IMR-90 (cell line): ENCODE measurements at regions not wholly inside any gene's neighbourhood (a gene's known extent, or its start where the extent isn't known, plus 50 kb on each side); places are given as distances from the start of the nearest gene placed in this dataset.

Experiments
- ATAC-seq: fragments of 200-7000 bp; cut with Tn5 transposase; 2 replicates; pipeline ENCODE4 v1.9.1; 2020; ENCODE audit warnings: low read depth, mild to moderate bottlenecking, moderate library complexity
- BruUV-seq: library from RNA; stranded (reverse); fragments of 400-500 nt; replicated peaks from 2 replicates; lab custom pipeline; 2021; lab: Mats Ljungman, UMichigan
- CTCF ChIA-PET: fragments of 300-600 bp; formaldehyde crosslinking; extraction: SDS; loops from one replicate; lab custom pipeline; 2021; ENCODE audit warnings: antibody characterized with exemption; lab: Yijun Ruan, JAX
- POLR2A ChIA-PET: fragments of 300-600 bp; sonication (Branson Sonifier 250); formaldehyde crosslinking; loops from one replicate; lab custom pipeline; 2022; ENCODE audit warnings: antibody characterized with exemption; ENCODE audit not compliant: unreplicated experiment; lab: Charles Lee
- DNase-seq: peaks from one replicate; pipeline ENCODE4 v3.0.0; 2013
- H2AFZ ChIP-seq: replicated peaks from 2 replicates; pipeline ENCODE3; 2013; ENCODE audit warnings: low read length, mild to moderate bottlenecking; ENCODE audit not compliant: poor library complexity
- H2AK5ac ChIP-seq: 2 replicates; pipeline ENCODE4 v1.6.1; 2013; ENCODE audit warnings: low read depth, low read length, inconsistent platforms
- H2AK9ac ChIP-seq: replicated peaks from 2 replicates; pipeline ENCODE3; 2013; ENCODE audit warnings: mild to moderate bottlenecking, low read depth, low read length, moderate library complexity; ENCODE audit not compliant: poor library complexity
- H2BK120ac ChIP-seq: 2 replicates; pipeline ENCODE4 v1.6.1; 2013; ENCODE audit warnings: low read depth, low read length, inconsistent platforms
- H2BK15ac ChIP-seq: 3 replicates; pipeline ENCODE4 v1.6.1; 2013; ENCODE audit warnings: low read depth, low read length, inconsistent platforms
- H2BK20ac ChIP-seq: 2 replicates; pipeline ENCODE4 v1.6.1; 2013; ENCODE audit warnings: low read depth, mild to moderate bottlenecking, inconsistent platforms, low read length, moderate library complexity
- H2BK5ac ChIP-seq: 2 replicates; pipeline ENCODE4 v1.6.1; 2013; ENCODE audit warnings: mild to moderate bottlenecking, low read depth, low read length, inconsistent platforms; ENCODE audit not compliant: poor library complexity, severe bottlenecking
- H3K14ac ChIP-seq: replicated peaks from 2 replicates; pipeline ENCODE4 v1.6.1; 2013; ENCODE audit warnings: low read depth, low read length, inconsistent platforms
- H3K18ac ChIP-seq: 2 replicates; pipeline ENCODE4 v1.6.1; 2013; ENCODE audit warnings: low read depth, low read length, control low read depth
- H3K23ac ChIP-seq: 2 replicates; pipeline ENCODE4 v1.6.1; 2013; ENCODE audit warnings: low read depth, low read length, inconsistent platforms
- H3K27ac ChIP-seq: 2 replicates; pipeline ENCODE4 v1.5.1; 2013; ENCODE audit warnings: mild to moderate bottlenecking, control low read depth, low read length; ENCODE audit not compliant: insufficient read depth
- H3K27me3 ChIP-seq: 2 replicates; pipeline ENCODE4 v1.6.1; 2013; ENCODE audit warnings: low read length; ENCODE audit not compliant: control insufficient read depth, insufficient read depth
- H3K36me3 ChIP-seq: 2 replicates; pipeline ENCODE4 v1.6.1; 2013; ENCODE audit warnings: low read length, mixed read lengths; ENCODE audit not compliant: control insufficient read depth, insufficient read depth
- H3K4ac ChIP-seq: 2 replicates; pipeline ENCODE4 v1.6.1; 2013; ENCODE audit warnings: low read depth, low read length, inconsistent platforms
- H3K4me1 ChIP-seq: 2 replicates; pipeline ENCODE4 v1.6.1; 2013; ENCODE audit warnings: low read length, mixed read lengths; ENCODE audit not compliant: control insufficient read depth, insufficient read depth
- H3K4me2 ChIP-seq: 2 replicates; pipeline ENCODE4 v1.6.1; 2013; ENCODE audit warnings: low read depth, mild to moderate bottlenecking, control low read depth, low read length, moderate library complexity
- H3K4me3 ChIP-seq: 2 replicates; pipeline ENCODE4 v1.5.1; 2013; ENCODE audit warnings: low read depth, mild to moderate bottlenecking, control low read depth, low read length, moderate library complexity; ENCODE audit not compliant: insufficient read depth
- H3K56ac ChIP-seq: 2 replicates; pipeline ENCODE4 v1.6.1; 2013; ENCODE audit warnings: low read length, inconsistent platforms; ENCODE audit not compliant: insufficient read depth; ENCODE audit errors: extremely low read depth
- H3K79me1 ChIP-seq, 2 experiments: 2 replicates each; pipeline ENCODE4 v1.6.1; 2013; ENCODE audit warnings: low read length in 2 of 2, inconsistent platforms in 1 of 2, low read depth in 1 of 2
- H3K9ac ChIP-seq: 2 replicates; pipeline ENCODE4 v1.6.1; 2013; ENCODE audit warnings: low read depth, low read length, control low read depth
- H3K9me1 ChIP-seq: 2 replicates; pipeline ENCODE4 v1.6.1; 2013; ENCODE audit warnings: low read length, inconsistent platforms; ENCODE audit not compliant: insufficient read depth
- H3K9me3 ChIP-seq: 2 replicates; pipeline ENCODE4 v1.6.1; 2013; ENCODE audit warnings: low read length; ENCODE audit not compliant: control insufficient read depth, insufficient read depth
- H4K20me1 ChIP-seq: 2 replicates; pipeline ENCODE4 v1.6.1; 2013; ENCODE audit warnings: low read length, inconsistent platforms; ENCODE audit not compliant: insufficient read depth
- H4K5ac ChIP-seq: 2 replicates; pipeline ENCODE4 v1.6.1; 2013; ENCODE audit warnings: mild to moderate bottlenecking, low read depth, low read length, control low read depth
- H4K8ac ChIP-seq, 2 experiments: 2 replicates each; pipeline ENCODE4 v1.6.1; 2013; ENCODE audit warnings: low read depth in 2 of 2, low read length in 2 of 2, control low read depth in 1 of 2, inconsistent platforms in 1 of 2
- H4K91ac ChIP-seq: 2 replicates; pipeline ENCODE4 v1.6.1; 2013; ENCODE audit warnings: low read depth, low read length, inconsistent platforms; ENCODE audit not compliant: insufficient read depth
- BHLHE40 ChIP-seq: fragments of 150-350 bp; IDR thresholded peaks from 2 replicates; pipeline ENCODE4 v1.6.1; 2016; ENCODE audit warnings: mild to moderate bottlenecking, low read depth, low read length
- CEBPB ChIP-seq: IDR thresholded peaks from 2 replicates; pipeline ENCODE4 v1.6.1; 2012; ENCODE audit warnings: low read depth, low read length, improper control_type of control experiment
- CHD1 ChIP-seq: IDR thresholded peaks from 2 replicates; pipeline ENCODE4 v1.6.1; 2012; ENCODE audit warnings: low read depth, low read length, improper control_type of control experiment
- FOS ChIP-seq: fragments of 150-350 bp; IDR thresholded peaks from 2 replicates; pipeline ENCODE4 v1.6.1; 2016; ENCODE audit warnings: low read depth, low read length
- MAFK ChIP-seq: IDR thresholded peaks from 2 replicates; pipeline ENCODE4 v1.6.1; 2012; ENCODE audit warnings: low read depth, low read length, improper control_type of control experiment
- MAZ ChIP-seq: IDR thresholded peaks from 2 replicates; pipeline ENCODE4 v1.6.1; 2012; ENCODE audit warnings: low read depth, mild to moderate bottlenecking, low read length, improper control_type of control experiment, moderate library complexity, borderline replicate concordance
- MXI1 ChIP-seq: IDR thresholded peaks from 2 replicates; pipeline ENCODE4 v1.6.1; 2012; ENCODE audit warnings: low read depth, mild to moderate bottlenecking, low read length, moderate library complexity, borderline replicate concordance
- NFE2L2 ChIP-seq: fragments of 150-350 bp; IDR thresholded peaks from 2 replicates; pipeline ENCODE4 v1.6.1; 2016; ENCODE audit warnings: low read depth, mild to moderate bottlenecking, low read length
- POLR2A ChIP-seq: IDR thresholded peaks from 2 replicates; pipeline ENCODE4 v1.6.1; 2012; ENCODE audit warnings: mild to moderate bottlenecking, low read depth, low read length
- RAD21 ChIP-seq: IDR thresholded peaks from 2 replicates; pipeline ENCODE4 v1.6.1; 2012; ENCODE audit warnings: low read length, improper control_type of control experiment
- RCOR1 ChIP-seq: IDR thresholded peaks from 2 replicates; pipeline ENCODE4 v1.6.1; 2012; ENCODE audit warnings: mild to moderate bottlenecking, low read length, improper control_type of control experiment; ENCODE audit not compliant: insufficient replicate concordance
- RFX5 ChIP-seq: IDR thresholded peaks from 2 replicates; pipeline ENCODE4 v1.8.0; 2012; ENCODE audit warnings: low read depth, mild to moderate bottlenecking, low read length, moderate library complexity
- SMC3 ChIP-seq: fragments of 150-350 bp; IDR thresholded peaks from 2 replicates; pipeline ENCODE4 v1.6.1; 2016; ENCODE audit warnings: low read depth, mild to moderate bottlenecking, antibody characterized with exemption, low read length, moderate library complexity
- WGBS, 2 experiments: methylation state at CpG; one replicate each; pipeline versions ENCODE4 v1.1.5 to v1.1.7; 2013; ENCODE audit warnings: missing lambda C conversion rate in 2 of 2; ENCODE audit not compliant: insufficient read length in 1 of 2; ENCODE audit errors: extremely low coverage in 2 of 2; 5-methylcytosine and 5-hydroxymethylcytosine counted together
- dilution Hi-C: fragments of 300-500 bp; cut with HindIII; formaldehyde crosslinking; loops from one replicate; pipeline ENCODE4 v1.14.3; 2018; ENCODE audit warnings: low sequenced_read_pairs; ENCODE audit not compliant: unreplicated experiment
- in situ Hi-C: fragments of 300-500 bp; cut with MboI; formaldehyde crosslinking; loops from 3 replicates; pipeline ENCODE4 v1.14.3; 2019; ENCODE audit warnings: low sequenced_read_pairs, inconsistent platforms, mixed read lengths
- intact Hi-C: fragments of 100-400 bp; cut with micrococcal nuclease; formaldehyde crosslinking; loops from 2 replicates; pipeline ENCODE4 v1.10.0; 2022
- TF ChIP-seq, protein P1 (sequence below): conservative IDR thresholded peaks from 2 replicates; pipeline ENCODE4 v1.5.1; 2012; ENCODE audit warnings: mild to moderate bottlenecking, low read depth, low read length, improper control_type of control experiment
- TF ChIP-seq, protein P2 (sequence below): fragments of 150-350 bp; IDR thresholded peaks from 2 replicates; pipeline ENCODE4 v1.6.1; 2016; ENCODE audit warnings: low read depth, mild to moderate bottlenecking, low read length, moderate library complexity, borderline replicate concordance
- TF ChIP-seq, protein P3 (sequence below): fragments of 150-350 bp; IDR thresholded peaks from 2 replicates; pipeline ENCODE4 v1.6.1; 2017; ENCODE audit warnings: mild to moderate bottlenecking, antibody characterized with exemption, low read length, low read depth

DNA sequence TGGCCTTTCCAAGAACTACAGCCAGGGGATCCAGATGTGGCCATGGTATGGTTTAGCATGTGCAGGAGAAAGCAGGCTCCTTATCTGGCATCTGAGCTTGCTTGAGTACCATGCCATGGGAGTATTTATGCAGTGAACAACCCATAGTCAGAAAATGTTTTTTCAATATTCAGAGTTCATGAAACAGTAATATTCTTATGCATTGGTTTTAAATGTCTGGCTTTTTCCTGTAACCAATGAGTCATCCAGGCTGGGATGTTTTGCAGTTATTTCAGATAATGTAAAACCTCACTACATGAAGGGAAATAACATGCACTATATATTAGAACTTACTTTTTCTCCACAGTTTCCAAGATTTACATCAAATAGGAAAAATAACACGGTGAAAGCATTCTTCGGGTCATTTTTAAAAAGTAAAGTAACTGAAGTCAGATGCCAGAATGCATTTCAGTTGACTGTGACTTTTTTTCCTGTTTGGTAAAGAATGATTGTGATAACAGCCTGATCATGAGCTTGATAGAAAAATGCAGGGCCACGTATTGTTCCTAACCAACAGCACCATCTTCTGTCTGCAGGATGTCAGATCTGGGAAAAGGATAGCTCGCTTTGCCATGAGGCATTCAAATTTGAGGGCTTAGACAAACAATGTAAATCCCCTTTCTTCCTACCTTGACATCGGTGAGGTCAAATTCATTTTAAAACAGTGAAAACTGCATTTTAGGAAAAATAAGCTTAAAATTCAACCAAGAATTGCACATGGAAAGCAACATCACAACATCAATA is 152.8 kb downstream of the DSC3 start:
- ChIA-PET CTCF (no interaction called here), POLR2A (no interaction called here)
- no peaks in the 10 kb centered on the region for H3K36me3 ChIP-seq
- no peaks in the 10 kb centered on the region for H3K4me1 ChIP-seq
- no peak overlapping the region for H4K5ac ChIP-seq
- WGBS, 2 experiments: no CpG with 5 or more reads among the region's 5 CpGs
- no peak overlapping the region for H3K23ac ChIP-seq
- H2AK5ac ChIP-seq: no peak overlapping the region
- ATAC-seq: no peak
- H2AFZ ChIP-seq: no peak overlapping the region
- no peak overlapping the region for H3K9ac ChIP-seq
- no peak overlapping the region for H3K18ac ChIP-seq
- in situ Hi-C loops (no loop called here), dilution Hi-C loops (no loop called here), intact Hi-C loops (no loop called here)
- no peak overlapping the region for H2BK120ac ChIP-seq
- H2BK15ac ChIP-seq: no peak overlapping the region
- no peaks in the 10 kb centered on the region for H3K9me1 ChIP-seq
- H3K4me2 ChIP-seq: no peak overlapping the region
- no peak for DNase-seq
- H4K8ac ChIP-seq: no peak overlapping the region
- H3K56ac ChIP-seq: no peak overlapping the region
- no peaks in the 10 kb centered on the region for H4K20me1 ChIP-seq
- H3K79me1 ChIP-seq: no peaks in the 10 kb centered on the region
- no peak overlapping the region for H3K14ac ChIP-seq
- H3K9me3 ChIP-seq: peaks cover 3% of the 10 kb centered on the region; the same call in 1 of the 2 replicates
- H2BK5ac ChIP-seq: no peak overlapping the region
- H3K4ac ChIP-seq: no peak overlapping the region
- H4K91ac ChIP-seq: no peak overlapping the region
- no peak for TF ChIP-seq CEBPB
- TF ChIP-seq RCOR1: no peak
- TF ChIP-seq, protein P1, sequence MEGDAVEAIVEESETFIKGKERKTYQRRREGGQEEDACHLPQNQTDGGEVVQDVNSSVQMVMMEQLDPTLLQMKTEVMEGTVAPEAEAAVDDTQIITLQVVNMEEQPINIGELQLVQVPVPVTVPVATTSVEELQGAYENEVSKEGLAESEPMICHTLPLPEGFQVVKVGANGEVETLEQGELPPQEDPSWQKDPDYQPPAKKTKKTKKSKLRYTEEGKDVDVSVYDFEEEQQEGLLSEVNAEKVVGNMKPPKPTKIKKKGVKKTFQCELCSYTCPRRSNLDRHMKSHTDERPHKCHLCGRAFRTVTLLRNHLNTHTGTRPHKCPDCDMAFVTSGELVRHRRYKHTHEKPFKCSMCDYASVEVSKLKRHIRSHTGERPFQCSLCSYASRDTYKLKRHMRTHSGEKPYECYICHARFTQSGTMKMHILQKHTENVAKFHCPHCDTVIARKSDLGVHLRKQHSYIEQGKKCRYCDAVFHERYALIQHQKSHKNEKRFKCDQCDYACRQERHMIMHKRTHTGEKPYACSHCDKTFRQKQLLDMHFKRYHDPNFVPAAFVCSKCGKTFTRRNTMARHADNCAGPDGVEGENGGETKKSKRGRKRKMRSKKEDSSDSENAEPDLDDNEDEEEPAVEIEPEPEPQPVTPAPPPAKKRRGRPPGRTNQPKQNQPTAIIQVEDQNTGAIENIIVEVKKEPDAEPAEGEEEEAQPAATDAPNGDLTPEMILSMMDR: no peak
- TF ChIP-seq POLR2A: no peak
- TF ChIP-seq FOS: no peak
- TF ChIP-seq, protein P2, sequence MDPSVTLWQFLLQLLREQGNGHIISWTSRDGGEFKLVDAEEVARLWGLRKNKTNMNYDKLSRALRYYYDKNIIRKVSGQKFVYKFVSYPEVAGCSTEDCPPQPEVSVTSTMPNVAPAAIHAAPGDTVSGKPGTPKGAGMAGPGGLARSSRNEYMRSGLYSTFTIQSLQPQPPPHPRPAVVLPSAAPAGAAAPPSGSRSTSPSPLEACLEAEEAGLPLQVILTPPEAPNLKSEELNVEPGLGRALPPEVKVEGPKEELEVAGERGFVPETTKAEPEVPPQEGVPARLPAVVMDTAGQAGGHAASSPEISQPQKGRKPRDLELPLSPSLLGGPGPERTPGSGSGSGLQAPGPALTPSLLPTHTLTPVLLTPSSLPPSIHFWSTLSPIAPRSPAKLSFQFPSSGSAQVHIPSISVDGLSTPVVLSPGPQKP: no peak
- TF ChIP-seq RFX5: no peak
- no peak for TF ChIP-seq NFE2L2
- TF ChIP-seq CHD1: no peak
- no peak for TF ChIP-seq BHLHE40
- TF ChIP-seq RAD21: no peak
- TF ChIP-seq MAFK: no peak
- TF ChIP-seq SMC3: no peak
- TF ChIP-seq, protein P3, sequence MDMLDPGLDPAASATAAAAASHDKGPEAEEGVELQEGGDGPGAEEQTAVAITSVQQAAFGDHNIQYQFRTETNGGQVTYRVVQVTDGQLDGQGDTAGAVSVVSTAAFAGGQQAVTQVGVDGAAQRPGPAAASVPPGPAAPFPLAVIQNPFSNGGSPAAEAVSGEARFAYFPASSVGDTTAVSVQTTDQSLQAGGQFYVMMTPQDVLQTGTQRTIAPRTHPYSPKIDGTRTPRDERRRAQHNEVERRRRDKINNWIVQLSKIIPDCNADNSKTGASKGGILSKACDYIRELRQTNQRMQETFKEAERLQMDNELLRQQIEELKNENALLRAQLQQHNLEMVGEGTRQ: no peak
- no peak for TF ChIP-seq MAZ
- no peak for TF ChIP-seq MXI1
- H2AK9ac ChIP-seq: no peak overlapping the region
- no peaks in the 10 kb centered on the region for H3K27me3 ChIP-seq
- H3K27ac ChIP-seq: no peak overlapping the region
- no TSS peak for BruUV-seq
- H3K4me3 ChIP-seq: no peak overlapping the region
- H2BK20ac ChIP-seq: no peak overlapping the region
